ENCODE measurements at regions not wholly inside any gene's neighbourhood (a gene's known extent, or its start where the extent isn't known, plus 50 kb on each side); places are given as distances from the start of the nearest gene placed in this dataset.

GRCh38 chr12:87165733-87166375 lies 863.3 kb downstream of the C12orf50 start:
- no peak for TF ChIP-seq CTCF (IDR thresholded peaks at IDR 0.05 in 8 of 11, conservative IDR thresholded peaks at IDR 0.05 in 3 of 11)
- TF ChIP-seq POLR2A (IDR thresholded peaks at IDR 0.05), result no peak
- TF ChIP-seq POLR2AphosphoS5 (IDR thresholded peaks at IDR 0.05), result no peak
- intact Hi-C loops (cut with DNase I; ENCODE audit: low total_unique reads), result no loop called here
- H3K4me1 ChIP-seq, result no peaks in the 10 kb centered on the region
- H3K27ac ChIP-seq, result no peak overlapping the region
- WGBS, 5 donors, result 88 to 95% (median 93%) methylated on average over 3 of the region's 3 CpGs
- H3K4me3 ChIP-seq, result no peak overlapping the region
- H3K27me3 ChIP-seq (replicated peaks in 1 of 7), result no peaks in the 10 kb centered on the region
- peaks cover 0 to 36% (median 23%) of the 10 kb centered on the region in 8 donors for H3K9me3 ChIP-seq
- no peaks in the 10 kb centered on the region for H3K36me3 ChIP-seq
- DNase-seq, result peak; percentile 32

- Histone ChIP-seq H3K27ac (no peak overlapping the region), H3K27me3 (replicated peaks in 1 of 7) (no peaks in the 10 kb centered on the region), H3K4me1 (no peaks in the 10 kb centered on the region), H3K36me3 (no peaks in the 10 kb centered on the region), H3K9me3 (peaks cover 0 to 36% (median 23%) of the 10 kb centered on the region in 8 donors), H3K4me3 (no peak overlapping the region)
- intact Hi-C loops (cut with DNase I; ENCODE audit: low total_unique reads), result no loop called here
- DNase-seq, result no peak
- 50 to 76% (median 58%) methylated on average over 1 of the region's 1 CpG for WGBS, 5 donors
- no peak for TF ChIP-seq POLR2AphosphoS5 (IDR thresholded peaks at IDR 0.05)
- TF ChIP-seq POLR2A (IDR thresholded peaks at IDR 0.05), result no peak
- no peak for TF ChIP-seq CTCF (IDR thresholded peaks at IDR 0.05 in 8 of 11, conservative IDR thresholded peaks at IDR 0.05 in 3 of 11)
Observed at GRCh38 chr12:87163122-87163521, 866.1 kb downstream of the C12orf50 start.

GRCh38 chr12:87160848-87161601 lies 868.2 kb downstream of the C12orf50 start:
- DNase-seq, result no peak
- Histone ChIP-seq H3K27ac (no peak overlapping the region), H3K9me3 (peaks cover 0 to 25% (median 14%) of the 10 kb centered on the region in 8 donors), H3K27me3 (replicated peaks in 1 of 7) (no peaks in the 10 kb centered on the region), H3K4me3 (no peak overlapping the region), H3K36me3 (no peaks in the 10 kb centered on the region), H3K4me1 (no peaks in the 10 kb centered on the region)
- 74 to 91% (median 83%) methylated on average over 1 of the region's 1 CpG for WGBS, 5 donors
- intact Hi-C loops (cut with DNase I; ENCODE audit: low total_unique reads), result no loop called here
- TF ChIP-seq CTCF (IDR thresholded peaks at IDR 0.05 in 8 of 11, conservative IDR thresholded peaks at IDR 0.05 in 3 of 11) (no peak), POLR2AphosphoS5 (IDR thresholded peaks at IDR 0.05) (no peak), POLR2A (IDR thresholded peaks at IDR 0.05) (no peak)

GRCh38 chr12:87157791-87158190 lies 871.4 kb downstream of the C12orf50 start:
- Histone ChIP-seq H3K36me3 (no peaks in the 10 kb centered on the region), H3K4me3 (no peak overlapping the region), H3K27me3 (replicated peaks in 1 of 7) (no peaks in the 10 kb centered on the region), H3K27ac (no peak overlapping the region), H3K9me3 (no peaks in the 10 kb centered on the region), H3K4me1 (no peaks in the 10 kb centered on the region)
- WGBS, 5 donors, result 78 to 89% (median 84%) methylated on average over 6 of the region's 6 CpGs
- no peak for TF ChIP-seq POLR2A (IDR thresholded peaks at IDR 0.05)
- TF ChIP-seq POLR2AphosphoS5 (IDR thresholded peaks at IDR 0.05), result no peak
- no peak for TF ChIP-seq CTCF (IDR thresholded peaks at IDR 0.05 in 8 of 11, conservative IDR thresholded peaks at IDR 0.05 in 3 of 11)
- intact Hi-C loops (cut with DNase I; ENCODE audit: low total_unique reads), result no loop called here
- DNase-seq, result peak; percentile 34
